Stomach (tissue), 8 donors: ENCODE measurements at regions not wholly inside any gene's neighbourhood (a gene's known extent, or its start where the extent isn't known, plus 50 kb on each side); places are given as distances from the start of the nearest gene placed in this dataset.
"Not testable (repeated sequence)": the region's sequence is repeated elsewhere in the genome, so short reads cannot be mapped to it uniquely, and the experiment has no call there.

Source experiments
- DNase-seq, 2 donors: peaks; one replicate each; pipeline versions ENCODE4 v3.0.0 to v3.0.0-alpha.2; 2013 to 2019
- H3K27ac ChIP-seq, 5 donors: fragments of 200-600 bp in 4 of 5; sonication (generic) in 4 of 5; one replicate each; pipeline ENCODE4 v1.5.1; 2013 to 2019; ENCODE audit warnings: mild to moderate bottlenecking in 1 of 5, moderate library complexity in 1 of 5
- H3K27me3 ChIP-seq, 3 donors: fragments of 200-600 bp; sonication (generic); one replicate each; pipeline ENCODE4 v1.5.1; 2017 to 2019; ENCODE audit warnings: mixed run types in 1 of 3
- H3K36me3 ChIP-seq, 4 donors: fragments of 200-600 bp; sonication (generic); 1 replicate in 3 of 4; 2 replicates in 1 of 4; pipeline ENCODE4 v1.5.1; 2016 to 2019
- H3K4me1 ChIP-seq, 4 donors: fragments of 200-600 bp; sonication (generic); one replicate each; pipeline ENCODE4 v1.5.1; 2016 to 2019
- H3K4me3 ChIP-seq, 4 donors: fragments of 200-600 bp; sonication (generic) in 3 of 4; one replicate each; pipeline ENCODE4 v1.5.1; 2016 to 2019; ENCODE audit warnings: mild to moderate bottlenecking in 1 of 4
- H3K9me3 ChIP-seq, 4 donors: fragments of 200-600 bp; sonication (generic); one replicate each; pipeline ENCODE4 v1.5.1; 2016 to 2019
- EP300 ChIP-seq: sonication (generic); formaldehyde crosslinking; IDR thresholded peaks from one replicate; pipeline ENCODE4 v1.6.1; 2017; ENCODE audit warnings: antibody characterized with exemption
- POLR2A ChIP-seq, 4 donors: fragments of 450-650 bp; IDR thresholded peaks; one replicate each; pipeline ENCODE4 v1.6.1; 2016; ENCODE audit warnings: antibody characterized with exemption in 4 of 4, control low read depth in 2 of 4, mild to moderate bottlenecking in 1 of 4, moderate library complexity in 1 of 4
- POLR2AphosphoS5 ChIP-seq, 3 donors: sonication (generic); formaldehyde crosslinking; IDR thresholded peaks; one replicate each; pipeline ENCODE4 v1.6.1; 2016; ENCODE audit warnings: antibody characterized with exemption in 3 of 3
- WGBS, 5 donors: extraction: QIAGEN DNeasy Blood & Tissue Kit in 3 of 5; methylation state at CpG; one replicate each; pipeline versions ENCODE4 v1.1.5 to v1.1.7; 2013 to 2018; 5-methylcytosine and 5-hydroxymethylcytosine counted together
- intact Hi-C: fragments of 100-400 bp; cut with DNase I; formaldehyde crosslinking; loops from one replicate; pipeline ENCODE4 v1.15.1; 2023; ENCODE audit warnings: low total_unique reads
- TF ChIP-seq, protein P1 (sequence below), 7 experiments: fragments of 450-650 bp in 4 of 7; fragments of 200-600 bp in 3 of 7; sonication (generic) in 3 of 7; IDR thresholded peaks; one replicate each; pipeline ENCODE4 v1.5.1; 2016 to 2019; ENCODE audit warnings: antibody characterized with exemption in 7 of 7, control low read depth in 2 of 7, mild to moderate bottlenecking in 1 of 7
- donor health status: healthy with polysubstance abuse.
- donor health status: Bipolar disorder and iron deficiency.
- donor health status: healthy.

DNA sequence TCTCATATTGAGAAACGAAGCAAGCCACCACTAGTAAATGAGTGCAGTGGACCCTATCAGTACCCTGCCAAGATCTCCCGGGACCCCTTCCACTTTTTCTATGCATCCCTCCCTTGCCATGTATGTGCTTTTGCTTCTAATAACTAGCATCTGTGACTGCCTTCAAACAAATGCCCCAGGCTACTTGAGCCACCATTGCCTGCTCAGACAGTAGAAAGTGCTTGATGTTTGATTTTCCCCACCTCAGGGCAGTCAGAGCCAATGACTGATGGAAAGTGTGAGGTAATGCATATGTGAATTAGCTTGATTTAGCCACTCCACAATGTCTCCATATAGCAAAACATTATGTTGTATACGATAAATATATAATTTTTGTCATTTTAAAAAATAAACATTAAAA lies 797.3 kb upstream of the ACO1 start:
- Histone ChIP-seq H3K27me3 (no peaks in the 10 kb centered on the region), H3K4me1 (no peaks in the 10 kb centered on the region), H3K9me3 (no peaks in the 10 kb centered on the region), H3K36me3 (no peaks in the 10 kb centered on the region), H3K27ac (no peak overlapping the region), H3K4me3 (no peak overlapping the region)
- TF ChIP-seq, protein P1, sequence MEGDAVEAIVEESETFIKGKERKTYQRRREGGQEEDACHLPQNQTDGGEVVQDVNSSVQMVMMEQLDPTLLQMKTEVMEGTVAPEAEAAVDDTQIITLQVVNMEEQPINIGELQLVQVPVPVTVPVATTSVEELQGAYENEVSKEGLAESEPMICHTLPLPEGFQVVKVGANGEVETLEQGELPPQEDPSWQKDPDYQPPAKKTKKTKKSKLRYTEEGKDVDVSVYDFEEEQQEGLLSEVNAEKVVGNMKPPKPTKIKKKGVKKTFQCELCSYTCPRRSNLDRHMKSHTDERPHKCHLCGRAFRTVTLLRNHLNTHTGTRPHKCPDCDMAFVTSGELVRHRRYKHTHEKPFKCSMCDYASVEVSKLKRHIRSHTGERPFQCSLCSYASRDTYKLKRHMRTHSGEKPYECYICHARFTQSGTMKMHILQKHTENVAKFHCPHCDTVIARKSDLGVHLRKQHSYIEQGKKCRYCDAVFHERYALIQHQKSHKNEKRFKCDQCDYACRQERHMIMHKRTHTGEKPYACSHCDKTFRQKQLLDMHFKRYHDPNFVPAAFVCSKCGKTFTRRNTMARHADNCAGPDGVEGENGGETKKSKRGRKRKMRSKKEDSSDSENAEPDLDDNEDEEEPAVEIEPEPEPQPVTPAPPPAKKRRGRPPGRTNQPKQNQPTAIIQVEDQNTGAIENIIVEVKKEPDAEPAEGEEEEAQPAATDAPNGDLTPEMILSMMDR (IDR thresholded peaks at IDR 0.05), result no peak
- TF ChIP-seq EP300, result no peak
- WGBS, 5 donors, result 82 to 85% (median 84%) methylated on average over 3 of the region's 3 CpGs
- intact Hi-C loops, result no loop called here
- no peak for DNase-seq

DNA sequence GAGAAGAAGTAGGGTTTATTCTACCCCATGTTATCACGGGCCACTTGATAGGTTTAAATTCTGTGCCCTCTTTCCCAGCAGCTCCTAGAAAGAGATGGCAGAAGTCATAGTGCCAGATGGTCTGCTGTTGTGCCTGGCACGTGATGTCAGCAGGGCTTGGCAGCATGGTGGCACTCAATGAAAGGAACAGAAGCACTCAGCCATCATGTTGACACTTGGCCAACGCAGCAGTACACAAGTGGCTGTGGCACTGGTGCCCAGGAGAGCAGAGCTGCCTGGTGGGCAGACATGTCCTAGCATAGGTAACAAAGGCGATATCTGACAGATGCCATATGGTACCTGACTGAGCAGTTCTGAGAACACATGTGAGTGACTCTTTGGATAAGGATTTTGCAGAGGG lies 796.4 kb upstream of the ACO1 start:
- Histone ChIP-seq H3K27me3 (no peaks in the 10 kb centered on the region), H3K4me1 (no peaks in the 10 kb centered on the region), H3K4me3 (no peak overlapping the region), H3K36me3 (no peaks in the 10 kb centered on the region), H3K27ac (no peak overlapping the region), H3K9me3 (no peaks in the 10 kb centered on the region)
- TF ChIP-seq, protein P1 (IDR thresholded peaks at IDR 0.05), result no peak
- intact Hi-C loops, result no loop called here
- WGBS, 5 donors, result 76 to 92% (median 89%) methylated on average over 4 of the region's 4 CpGs
- no peak for DNase-seq

DNA sequence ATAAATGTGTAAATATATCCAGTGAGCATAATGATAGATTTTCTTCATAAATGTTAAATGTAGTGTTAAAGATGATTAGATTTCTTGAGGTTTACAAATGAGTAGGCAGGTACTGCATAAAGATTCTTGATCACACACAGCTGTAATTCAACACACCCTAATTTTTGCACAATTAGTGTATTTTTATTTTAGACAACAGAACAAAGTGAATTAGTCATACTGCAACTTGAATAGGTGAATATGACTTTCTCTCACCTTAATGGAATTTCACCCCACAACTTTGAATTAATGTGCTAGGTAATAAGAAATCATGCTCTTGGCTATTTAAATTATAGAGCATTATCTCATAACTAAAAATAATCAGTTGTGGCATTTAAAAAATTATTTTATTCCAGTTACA lies 795.7 kb upstream of the ACO1 start:
- Histone ChIP-seq H3K27ac (no peak overlapping the region), H3K4me1 (no peaks in the 10 kb centered on the region), H3K27me3 (no peaks in the 10 kb centered on the region), H3K9me3 (no peaks in the 10 kb centered on the region), H3K36me3 (no peaks in the 10 kb centered on the region), H3K4me3 (no peak overlapping the region)
- TF ChIP-seq POLR2AphosphoS5 (IDR thresholded peaks at IDR 0.05), result no peak
- no peak for TF ChIP-seq EP300
- TF ChIP-seq, protein P1 (IDR thresholded peaks at IDR 0.05), result no peak
- TF ChIP-seq POLR2A (IDR thresholded peaks at IDR 0.05), result no peak
- intact Hi-C loops, result no loop called here
- DNase-seq, result no peak

DNA sequence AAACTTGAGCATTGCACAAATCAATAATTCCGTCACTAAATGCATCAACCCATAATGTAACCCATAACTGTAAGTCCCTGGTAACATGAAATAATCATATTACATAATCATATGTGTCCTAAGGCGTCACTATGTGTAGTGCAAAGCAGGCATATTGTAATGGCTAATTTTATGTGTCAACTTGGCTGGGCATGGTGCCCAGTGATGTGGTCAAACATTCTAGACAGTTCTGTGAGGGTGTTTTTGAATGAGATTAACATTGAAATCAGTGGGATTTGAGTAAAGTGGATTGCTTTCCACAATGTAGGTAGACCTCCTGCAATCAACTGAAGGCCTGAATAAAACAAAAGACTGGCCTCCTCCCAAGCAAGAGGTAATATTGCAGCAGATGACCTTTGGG lies 794.4 kb upstream of the ACO1 start:
- no peak for DNase-seq
- Histone ChIP-seq H3K36me3 (no peaks in the 10 kb centered on the region), H3K27me3 (no peaks in the 10 kb centered on the region), H3K4me1 (no peaks in the 10 kb centered on the region), H3K9me3 (no peaks in the 10 kb centered on the region), H3K4me3 (no peak overlapping the region), H3K27ac (no peak overlapping the region)
- 75 to 86% (median 83%) methylated on average over 2 of the region's 2 CpGs for WGBS, 5 donors
- TF ChIP-seq POLR2A (IDR thresholded peaks at IDR 0.05) (no peak), EP300 (no peak), POLR2AphosphoS5 (IDR thresholded peaks at IDR 0.05) (no peak)
- TF ChIP-seq, protein P1 (IDR thresholded peaks at IDR 0.05), result no peak
- intact Hi-C loops, result no loop called here

DNA sequence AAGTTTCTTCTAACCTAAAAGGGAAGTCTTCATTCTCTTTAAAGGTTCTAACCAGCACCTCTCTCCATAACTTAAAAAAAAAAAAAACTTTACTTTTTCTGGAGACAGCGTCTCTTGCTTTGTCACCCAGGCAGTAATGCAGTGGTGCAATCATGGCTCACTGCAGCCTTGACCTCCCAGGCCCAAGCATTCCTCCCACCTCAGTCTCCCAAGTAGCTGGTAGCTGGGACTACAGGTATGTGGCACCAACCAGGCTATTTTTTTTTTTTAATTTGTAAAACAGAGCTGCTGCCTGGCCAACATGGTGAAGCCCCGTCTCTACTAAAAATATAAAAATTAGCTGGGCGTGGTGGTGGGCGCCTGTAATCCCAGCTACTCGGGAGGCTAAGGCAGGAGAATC lies 787.4 kb upstream of the ACO1 start:
- H3K4me1 ChIP-seq, intact Hi-C loops, DNase-seq, H3K4me3 ChIP-seq, H3K27ac ChIP-seq, H3K36me3 ChIP-seq, H3K27me3 ChIP-seq, H3K9me3 ChIP-seq: not testable (repeated sequence)
- 82 to 96% (median 93%) methylated on average over 4 to 5 of the region's 5 CpGs for WGBS, 5 donors
